T-helper 2 cell treated with Interferon-gamma antibody and Interleukin-4, amounts not matched to agents 100 ng/mL and 5 ng/mL, for 36 hours (primary cell): ENCODE measurements at regions not wholly inside any gene's neighbourhood (a gene's known extent, or its start where the extent isn't known, plus 50 kb on each side); places are given as distances from the start of the nearest gene placed in this dataset.
"Not testable (repeated sequence)": the region's sequence is repeated elsewhere in the genome, so short reads cannot be mapped to it uniquely, and the experiment has no call there.

Source experiments
- intact Hi-C: fragments of 100-400 bp; cut with micrococcal nuclease; formaldehyde crosslinking; loops from one replicate; pipeline ENCODE4 v1.15.1; 2023

DNA sequence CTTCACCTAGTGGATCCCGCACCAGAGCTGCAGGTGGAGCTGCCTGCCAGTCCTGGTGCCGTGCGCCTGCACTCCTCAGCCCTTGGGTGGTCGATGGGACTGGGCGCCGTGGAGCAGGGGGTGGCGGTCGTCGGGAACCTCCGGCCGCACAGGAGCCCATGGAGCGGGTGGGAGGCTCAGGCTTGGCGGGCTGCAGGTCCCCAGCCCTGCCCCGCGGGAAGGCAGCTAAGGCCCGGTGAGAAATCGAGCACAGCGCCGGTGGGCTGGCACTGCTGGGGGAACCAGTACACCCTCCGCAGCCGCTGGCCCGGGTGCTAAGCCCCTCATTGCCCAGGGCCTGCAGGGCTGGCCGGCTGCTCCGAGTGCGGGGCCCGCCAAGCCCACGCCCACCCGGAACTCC is 253.2 kb downstream of the MTERF1 start:
- intact Hi-C loops: not testable (repeated sequence)

DNA sequence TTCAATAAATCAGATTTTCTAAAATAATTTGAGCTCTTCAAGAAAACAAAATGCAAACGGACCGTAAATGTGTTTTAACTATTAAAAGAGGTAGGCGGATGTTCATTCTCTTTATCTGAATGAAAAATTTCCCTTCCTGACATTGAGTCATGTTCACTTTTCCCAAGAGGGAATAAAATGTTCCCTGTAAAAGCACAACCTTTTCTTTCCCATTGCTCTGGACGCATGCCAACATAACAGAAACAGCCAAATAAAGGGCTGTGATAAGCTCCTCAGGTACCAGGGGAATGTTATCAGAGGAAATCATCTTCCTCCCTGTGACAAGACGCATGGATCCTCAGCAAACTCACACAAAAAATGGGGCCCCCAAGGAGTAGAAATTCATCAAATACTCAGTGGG is 251.8 kb downstream of the MTERF1 start:
- intact Hi-C loops: no loop called here

DNA sequence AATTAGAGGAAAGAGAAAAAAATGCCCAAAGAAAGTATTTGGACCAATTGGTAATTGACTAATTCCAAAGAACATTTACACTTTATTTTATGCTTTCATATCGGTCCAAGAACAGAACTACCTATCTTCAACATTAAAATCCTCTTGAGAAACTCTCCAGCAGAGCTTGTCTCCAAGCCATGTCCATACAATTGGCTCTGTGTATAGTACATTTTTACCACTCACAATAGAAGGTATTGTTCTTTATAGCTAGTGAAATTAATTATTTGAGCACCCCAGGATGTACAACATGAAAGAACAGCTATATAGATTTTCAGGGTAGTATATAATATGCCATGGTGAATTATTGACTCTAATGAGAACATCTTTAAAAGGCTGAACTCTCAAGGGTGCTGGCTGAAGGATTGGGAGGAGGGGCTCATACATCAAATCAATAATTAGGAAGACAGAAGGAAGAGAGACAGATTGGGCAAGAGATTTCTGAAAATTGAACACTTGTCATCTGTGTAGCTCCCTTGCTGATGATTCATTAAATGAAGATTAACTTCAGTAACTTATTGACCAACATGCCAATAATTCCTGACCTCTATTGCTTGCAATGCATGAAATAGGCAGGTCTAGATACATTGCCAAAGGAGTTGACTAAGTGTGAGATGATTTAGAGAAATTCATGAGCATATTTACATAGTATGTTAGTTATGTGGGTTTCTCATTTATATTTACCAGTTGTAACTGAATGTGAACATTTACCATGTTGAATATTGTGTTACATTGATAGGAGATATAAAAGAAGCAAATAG is 249.7 kb downstream of the MTERF1 start:
- intact Hi-C loops: no loop called here

DNA sequence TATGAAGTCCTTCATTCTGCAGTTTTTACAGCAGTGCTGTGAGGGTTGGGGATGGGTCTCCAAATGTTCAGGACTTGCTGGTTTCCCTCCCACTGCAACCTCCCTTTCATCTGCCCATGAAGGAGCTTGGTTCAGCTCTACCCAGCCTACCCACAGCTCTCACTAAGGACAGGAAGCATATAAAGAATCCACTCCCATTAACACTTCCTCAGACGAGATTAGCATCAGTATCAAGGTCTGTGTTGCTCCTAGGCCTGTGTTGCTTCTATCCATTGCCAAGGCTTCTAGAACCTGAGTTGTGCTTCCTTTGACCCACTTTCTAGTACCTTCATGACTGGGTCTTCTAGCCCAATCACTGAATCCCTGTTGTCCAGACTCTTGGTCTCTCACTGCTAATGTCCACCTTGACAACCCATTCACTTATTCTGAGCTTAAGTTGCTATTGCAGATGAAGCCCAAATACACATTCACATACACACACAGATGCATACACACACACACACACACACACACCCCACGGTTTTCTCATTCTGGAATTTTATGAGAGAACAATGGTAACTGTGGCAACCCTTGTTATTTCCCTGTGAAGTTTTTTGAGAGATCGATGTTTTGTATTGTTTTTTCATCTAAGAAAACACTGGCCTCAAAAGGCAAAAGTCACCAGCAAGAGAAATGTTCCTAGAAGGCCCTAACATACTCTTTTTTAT is 248.1 kb downstream of the MTERF1 start:
- intact Hi-C loops: no loop called here

DNA sequence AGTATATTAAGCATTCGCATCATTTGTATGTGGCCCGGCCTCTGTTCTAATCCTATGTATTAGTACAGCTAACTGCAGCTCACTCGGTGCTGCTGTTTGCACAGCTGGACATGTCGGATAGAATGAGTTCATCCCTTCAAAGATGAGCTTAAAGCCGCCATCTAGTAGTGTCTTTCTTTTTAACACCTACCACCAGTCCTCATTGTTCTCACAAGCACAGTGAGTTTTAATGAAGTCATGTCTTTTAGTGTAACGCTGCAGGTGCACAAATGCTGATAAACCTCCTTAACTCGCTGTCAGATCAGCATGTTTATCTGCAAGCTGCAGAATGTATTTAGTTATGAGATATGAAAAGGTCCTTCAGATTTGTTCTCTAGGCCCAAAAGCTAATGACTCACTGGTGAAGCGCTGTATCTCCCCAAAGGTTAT is 247.5 kb downstream of the MTERF1 start:
- intact Hi-C loops: no loop called here

GRCh38 chr7:91634485-91635177 is 245.9 kb downstream of the MTERF1 start:
- intact Hi-C loops: loop anchor here (5.0 kb wide), 1 partner anchor 552 kb away; no protein-coding TSS in a partner anchor

- intact Hi-C loops: loop anchor here (5.0 kb wide), 1 partner anchor 554 kb away; no protein-coding TSS in a partner anchor
Measured at GRCh38 chr7:91636129-91636724, 244.3 kb downstream of the MTERF1 start.

- intact Hi-C loops: loop anchor here (5.0 kb wide), 1 partner anchor 554 kb away; no protein-coding TSS in a partner anchor
Measured at GRCh38 chr7:91636728-91637127, 243.8 kb downstream of the MTERF1 start.

GRCh38 chr7:91644256-91644655 is 236.2 kb downstream of the MTERF1 start:
- intact Hi-C loops: no loop called here

DNA sequence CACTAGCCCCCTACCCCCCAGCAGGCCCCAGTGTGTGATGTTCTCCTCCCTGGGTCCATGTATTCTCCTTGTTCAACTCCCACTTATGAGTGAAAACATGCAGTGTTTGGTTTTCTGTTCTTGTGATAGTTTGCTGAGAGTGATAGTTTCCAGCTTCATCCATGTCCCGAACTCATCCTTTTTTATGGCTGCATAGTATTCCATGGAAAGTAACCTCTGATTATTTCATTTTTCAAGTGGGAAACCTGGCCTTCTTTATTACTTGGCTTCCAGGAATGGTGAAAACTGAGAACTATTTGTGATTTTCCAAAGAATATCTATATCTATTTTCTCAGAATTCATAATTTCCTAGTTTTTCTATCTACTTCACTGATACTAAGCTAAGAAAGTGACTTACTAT is 235.0 kb downstream of the MTERF1 start:
- intact Hi-C loops: no loop called here

DNA sequence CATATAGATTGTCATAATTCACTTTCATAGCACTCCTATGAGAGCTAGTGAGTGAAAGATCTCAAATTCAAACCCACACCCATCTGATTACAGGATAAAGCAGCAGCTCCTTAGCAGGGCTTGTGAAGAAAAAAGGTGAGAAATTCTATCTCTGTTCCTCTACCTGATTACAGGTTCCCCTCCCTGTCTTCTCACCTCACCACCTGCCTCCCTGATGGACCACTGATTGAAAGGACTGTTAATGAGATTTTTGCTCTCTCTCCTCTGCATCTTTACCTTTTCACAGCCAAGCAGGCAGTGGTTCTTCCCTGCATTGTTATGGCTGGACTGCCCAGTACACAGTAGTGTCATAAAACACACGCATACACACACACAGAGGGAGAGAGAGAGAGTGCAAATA is 228.5 kb downstream of the MTERF1 start:
- intact Hi-C loops: no loop called here

- intact Hi-C loops: no loop called here
Measured at GRCh38 chr7:91653286-91653685, 227.2 kb downstream of the MTERF1 start.

DNA sequence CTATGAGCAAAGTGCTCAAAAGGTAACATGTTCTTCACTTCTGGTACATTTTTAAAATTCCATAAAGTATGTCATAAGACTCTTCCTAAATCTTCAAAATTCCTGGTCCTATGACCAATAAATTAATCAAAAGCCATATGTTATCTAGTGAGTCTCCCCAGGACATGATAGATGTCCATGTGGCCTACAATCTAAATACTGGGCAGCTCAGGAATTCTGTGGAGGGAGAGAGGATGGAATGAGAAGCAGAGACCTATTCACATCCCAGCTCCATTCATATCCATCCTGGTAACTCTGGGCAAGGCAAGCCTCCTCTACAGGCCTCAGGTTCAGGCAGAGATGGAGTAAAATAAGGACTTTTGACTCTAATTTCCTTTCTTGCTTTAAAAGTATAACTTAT is 224.8 kb downstream of the MTERF1 start:
- intact Hi-C loops: no loop called here

DNA sequence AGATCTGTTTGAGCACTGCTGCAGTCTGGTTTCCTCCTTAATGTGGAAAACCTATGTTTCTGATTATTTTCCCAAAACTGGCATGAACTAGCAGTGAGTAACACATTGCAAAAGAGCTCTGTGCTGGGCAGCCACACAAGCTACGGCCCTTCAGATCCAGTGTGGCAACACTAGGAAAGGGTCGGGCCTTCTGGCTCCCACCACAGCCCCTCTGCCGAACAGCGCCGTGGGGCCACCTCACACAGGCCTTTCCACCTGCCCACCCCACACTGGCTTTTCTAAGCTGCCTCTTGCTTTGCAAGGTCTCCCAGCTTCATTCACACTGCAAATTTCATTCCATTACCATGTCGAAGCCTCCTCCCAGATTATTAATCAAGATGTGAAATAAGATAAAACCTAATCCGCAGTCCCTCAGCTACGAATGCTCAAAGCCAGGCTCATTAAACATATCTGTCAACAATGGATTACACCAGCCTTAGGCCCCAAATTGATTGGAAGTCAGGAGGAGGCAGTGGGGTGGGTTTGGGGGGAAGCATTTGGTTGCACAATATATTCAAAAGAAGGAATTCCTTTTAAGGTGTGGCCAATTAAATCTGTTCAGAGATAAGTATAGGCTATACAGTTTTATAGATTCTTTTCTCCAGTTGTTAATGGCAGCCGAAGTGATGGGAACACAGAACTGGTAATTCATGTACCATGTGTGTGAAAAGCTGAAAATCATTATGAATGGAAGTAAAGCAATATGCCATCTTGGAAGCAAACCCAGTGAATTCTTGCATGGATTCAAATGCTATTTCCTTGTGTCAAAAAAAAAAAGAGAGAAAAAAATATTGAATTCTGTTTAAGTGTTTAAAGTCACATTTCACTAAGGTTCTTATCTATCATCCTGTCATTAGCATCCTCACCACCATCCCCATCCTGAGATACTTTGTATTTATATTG is 223.7 kb downstream of the MTERF1 start:
- intact Hi-C loops: no loop called here

DNA sequence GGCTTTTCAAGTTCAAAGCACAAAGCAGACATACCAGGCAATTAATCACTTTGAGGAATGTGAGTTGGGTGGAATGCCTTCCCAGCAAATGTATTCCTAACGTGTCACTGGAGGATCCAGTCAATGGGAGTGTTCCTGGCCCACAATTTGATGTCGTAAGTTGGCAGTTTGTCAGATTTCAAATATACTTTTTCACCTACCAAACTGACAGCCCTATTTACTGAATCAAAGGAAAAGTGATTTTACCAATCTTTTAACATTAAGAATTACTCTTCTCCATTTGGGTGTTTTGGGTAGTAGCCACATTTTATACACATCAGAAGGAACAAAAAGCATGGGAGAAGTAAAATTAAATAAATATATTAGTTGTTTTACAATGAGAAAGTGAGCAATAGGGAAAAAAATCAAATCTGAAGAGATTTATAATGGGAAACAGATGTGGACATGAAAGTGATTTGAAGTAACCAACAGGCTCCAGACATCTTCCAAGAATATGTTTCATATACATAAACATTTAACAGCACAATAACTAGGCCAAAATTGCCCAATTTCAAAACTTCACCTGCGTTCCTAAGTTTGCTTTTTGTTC is 222.9 kb downstream of the MTERF1 start:
- intact Hi-C loops: no loop called here

- intact Hi-C loops: no loop called here
Measured at GRCh38 chr7:91659096-91659495, 221.4 kb downstream of the MTERF1 start.

DNA sequence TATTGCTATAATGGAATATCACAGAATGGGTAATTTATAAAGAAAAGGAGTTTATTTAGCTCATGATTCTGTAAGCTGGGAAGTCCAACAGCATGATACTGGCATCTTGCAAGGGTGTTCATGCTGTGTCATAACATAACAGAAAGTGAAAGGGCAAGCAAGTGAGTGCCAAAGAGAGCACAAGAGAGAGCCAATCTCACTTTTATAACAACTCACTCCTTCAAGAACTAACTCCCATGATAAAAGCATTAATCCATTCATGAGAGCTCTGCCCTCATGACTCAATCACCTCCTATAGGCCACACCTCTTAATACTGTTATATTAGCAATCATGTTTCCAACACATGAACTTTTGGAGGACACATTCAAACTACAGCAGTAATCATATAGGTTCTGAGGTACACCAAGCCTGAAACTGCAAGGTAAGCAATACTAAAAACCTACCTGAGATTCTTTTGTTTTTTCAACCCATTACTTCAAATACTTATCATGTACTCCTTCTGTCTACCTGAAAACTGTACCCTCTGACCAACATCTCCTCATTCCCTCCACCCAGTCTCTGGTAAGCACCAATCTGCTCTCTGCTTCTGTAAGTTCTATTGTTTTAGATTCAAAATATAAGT is 219.7 kb downstream of the MTERF1 start:
- intact Hi-C loops: no loop called here

DNA sequence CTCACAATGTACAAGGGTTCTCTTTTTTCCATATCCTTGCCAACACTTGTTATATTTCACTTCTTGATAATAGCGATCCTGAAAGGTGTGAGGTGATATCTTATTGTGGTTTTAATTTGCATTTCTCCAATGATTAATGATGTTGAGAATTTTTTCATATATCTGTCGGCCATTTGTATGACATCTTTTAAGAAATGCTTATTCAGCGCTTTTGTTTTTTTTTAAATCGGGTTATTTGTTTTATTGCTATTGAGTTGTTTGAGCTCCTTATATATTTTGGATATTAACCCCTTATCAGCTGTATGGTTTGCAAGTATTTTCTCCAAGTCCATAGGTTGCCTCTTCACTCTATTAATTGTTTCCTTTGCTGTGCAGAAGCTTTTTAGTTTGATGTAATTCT is 218.8 kb downstream of the MTERF1 start:
- intact Hi-C loops: no loop called here

GRCh38 chr7:91668217-91668616 is 212.3 kb downstream of the MTERF1 start:
- intact Hi-C loops: no loop called here

DNA sequence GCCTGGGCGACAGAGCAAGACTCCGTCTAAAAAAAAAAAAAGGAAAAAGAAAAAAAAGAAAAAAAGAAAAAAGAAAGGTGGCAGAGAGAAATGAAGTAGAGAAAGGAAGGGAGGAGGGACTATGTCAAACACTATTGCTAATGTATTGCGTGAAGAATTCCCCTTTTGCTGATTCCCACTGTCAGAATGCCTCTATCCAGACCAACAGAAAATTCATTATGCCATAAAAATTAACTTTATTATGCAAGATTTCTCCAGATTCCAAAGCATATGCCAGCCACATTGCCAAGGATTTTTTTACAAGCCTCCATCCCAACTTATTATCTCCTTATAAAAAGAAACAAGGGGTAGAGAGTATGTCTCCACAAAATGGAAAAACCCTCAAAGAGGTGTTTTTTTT is 209.3 kb downstream of the MTERF1 start:
- intact Hi-C loops: no loop called here
